ENCODE measurements at regions not wholly inside any gene's neighbourhood (a gene's known extent, or its start where the extent isn't known, plus 50 kb on each side); places are given as distances from the start of the nearest gene placed in this dataset.

GRCh38 chr4:96264941-96265463, 425.1 kb downstream of the PDHA2 start:
- intact Hi-C loops (cut with micrococcal nuclease; ENCODE audit: unreplicated experiment) = no loop called here
- no TSS peak for BruUV-seq (replicated peaks)
- in situ Hi-C loops (cut with HindIII; ENCODE audit: low pct_unique_long_range_greater_than_20kb, low sequenced_read_pairs) = no loop called here
- Histone ChIP-seq H3K4me3 (ENCODE audit: low read depth in 2 of 2, low read length in 2 of 2) (no peak overlapping the region), H3K27me3 (ENCODE audit: control insufficient read depth, insufficient read depth, low read length) (no peaks in the 10 kb centered on the region), H3K36me3 (ENCODE audit: control insufficient read depth, insufficient read depth, low read length) (no peaks in the 10 kb centered on the region), H3K9me3 (ENCODE audit: control insufficient read depth, insufficient read depth, low read depth, low read length) (no peaks in the 10 kb centered on the region), H3K27ac (ENCODE audit: low read length) (no peak overlapping the region), H3K4me1 (ENCODE audit: control insufficient read depth, insufficient read depth, low read length) (no peaks in the 10 kb centered on the region)
- POLR2A ChIA-PET = no interaction called here
- DNase-seq (ENCODE audit: low read depth, low spot score) = no peak
- TF ChIP-seq POLR2AphosphoS5 (IDR thresholded peaks at IDR 0.05; ENCODE audit: low read depth, low read length) (no peak), SIN3A (IDR thresholded peaks at IDR 0.05; ENCODE audit: borderline replicate concordance, insufficient read depth, low read depth, low read length) (no peak), TCF7L2 (IDR thresholded peaks at IDR 0.05; ENCODE audit: low read depth, low read length) (no peak), REST (IDR thresholded peaks at IDR 0.05; ENCODE audit: insufficient read depth in 1 of 2, low read depth in 2 of 2, low read length in 1 of 2) (no peak), CTCF (IDR thresholded peaks at IDR 0.05) (no peak)
- no peak for ATAC-seq
- CTCF ChIA-PET = no interaction called here

GRCh38 chr4:96293806-96294205, 453.9 kb downstream of the PDHA2 start:
- no peaks in the 10 kb centered on the region for H3K27me3 ChIP-seq (ENCODE audit: control insufficient read depth, insufficient read depth, low read length)
- no peaks in the 10 kb centered on the region for H3K36me3 ChIP-seq (ENCODE audit: control insufficient read depth, insufficient read depth, low read length)
- POLR2A ChIA-PET = no interaction called here
- no peaks in the 10 kb centered on the region for H3K4me1 ChIP-seq (ENCODE audit: control insufficient read depth, insufficient read depth, low read length)
- no peak for ATAC-seq
- TF ChIP-seq SIN3A (IDR thresholded peaks at IDR 0.05; ENCODE audit: borderline replicate concordance, insufficient read depth, low read depth, low read length) (no peak), REST (IDR thresholded peaks at IDR 0.05; ENCODE audit: insufficient read depth in 1 of 2, low read depth in 2 of 2, low read length in 1 of 2) (no peak), CTCF (IDR thresholded peaks at IDR 0.05) (no peak), TCF7L2 (IDR thresholded peaks at IDR 0.05; ENCODE audit: low read depth, low read length) (no peak), POLR2AphosphoS5 (IDR thresholded peaks at IDR 0.05; ENCODE audit: low read depth, low read length) (no peak)
- H3K4me3 ChIP-seq (ENCODE audit: low read depth in 2 of 2, low read length in 2 of 2) = no peak overlapping the region
- in situ Hi-C loops (cut with HindIII; ENCODE audit: low pct_unique_long_range_greater_than_20kb, low sequenced_read_pairs) (no loop called here), intact Hi-C loops (cut with micrococcal nuclease; ENCODE audit: unreplicated experiment) (no loop called here)
- no peaks in the 10 kb centered on the region for H3K9me3 ChIP-seq (ENCODE audit: control insufficient read depth, insufficient read depth, low read depth, low read length)
- BruUV-seq (replicated peaks) = no TSS peak
- DNase-seq (ENCODE audit: low read depth, low spot score) = no peak
- CTCF ChIA-PET = no interaction called here
- H3K27ac ChIP-seq (ENCODE audit: low read length) = no peak overlapping the region

Data from Panc1 (cell line).